OCI-LY1 (cell line): ENCODE measurements at regions not wholly inside any gene's neighbourhood (a gene's known extent, or its start where the extent isn't known, plus 50 kb on each side); places are given as distances from the start of the nearest gene placed in this dataset.

Experiments
- H2AFZ ChIP-seq: fragments of 200-600 bp; sonication (generic), shearing (Covaris generic); 2 replicates; pipeline ENCODE4 v1.6.0; 2014; ENCODE audit warnings: antibody characterized with exemption, mild to moderate bottlenecking, low read length
- H3F3A ChIP-seq: fragments of 200-600 bp; sonication (generic), shearing (Covaris generic); 2 replicates; pipeline ENCODE4 v1.6.0; 2014; ENCODE audit warnings: mild to moderate bottlenecking, antibody characterized with exemption, low read length, moderate library complexity; ENCODE audit not compliant: insufficient read depth
- H3K27ac ChIP-seq: fragments of 200-600 bp; sonication (generic); 2 replicates; pipeline ENCODE4 v1.5.1; 2014; ENCODE audit warnings: low read length, mixed run types, mild to moderate bottlenecking, low read depth; ENCODE audit not compliant: poor library complexity, severe bottlenecking
- H3K27me3 ChIP-seq: fragments of 200-600 bp; sonication (generic); 2 replicates; pipeline ENCODE4 v1.6.0; 2014; ENCODE audit warnings: antibody characterized with exemption, mild to moderate bottlenecking, low read length, moderate library complexity; ENCODE audit not compliant: insufficient read depth
- H3K36me3 ChIP-seq: fragments of 200-600 bp; sonication (generic); 2 replicates; pipeline ENCODE4 v1.6.1; 2014; ENCODE audit warnings: mild to moderate bottlenecking, antibody characterized with exemption, low read length, moderate library complexity, mixed read lengths; ENCODE audit not compliant: insufficient read depth
- H3K4me1 ChIP-seq: fragments of 200-600 bp; sonication (generic); 2 replicates; pipeline ENCODE4 v1.5.1; 2014; ENCODE audit warnings: mild to moderate bottlenecking, low read length, moderate library complexity; ENCODE audit not compliant: insufficient read depth, severe bottlenecking
- H3K4me2 ChIP-seq: fragments of 200-600 bp; sonication (generic), shearing (Covaris generic); 2 replicates; pipeline ENCODE4 v1.6.1; 2014; ENCODE audit warnings: low read length
- H3K4me3 ChIP-seq: fragments of 200-600 bp; sonication (generic); 2 replicates; pipeline ENCODE4 v1.5.1; 2014; ENCODE audit warnings: low read length, low read depth, mild to moderate bottlenecking, mixed read lengths; ENCODE audit not compliant: poor library complexity, severe bottlenecking
- H3K79me2 ChIP-seq: fragments of 200-600 bp; shearing (Covaris generic); 2 replicates; pipeline ENCODE4 v1.6.1; 2016; ENCODE audit warnings: mixed run types, low read length, mixed read lengths; ENCODE audit not compliant: insufficient read depth
- H3K9ac ChIP-seq: fragments of 200-600 bp; sonication (generic), shearing (Covaris generic); 2 replicates; pipeline ENCODE4 v1.6.1; 2014; ENCODE audit warnings: mild to moderate bottlenecking, low read length, mixed read lengths
- H3K9me2 ChIP-seq: fragments of 200-600 bp; sonication (generic), shearing (Covaris generic); 2 replicates; pipeline ENCODE4 v1.6.1; 2014; ENCODE audit warnings: low read depth, mild to moderate bottlenecking, low read length, mixed read lengths
- H3K9me3 ChIP-seq: fragments of 200-600 bp; shearing (Covaris generic); 2 replicates; pipeline ENCODE4 v1.6.1; 2014; ENCODE audit warnings: low read length, mixed read lengths
- H4K20me1 ChIP-seq: fragments of 200-600 bp; sonication (generic), shearing (Covaris generic); 2 replicates; pipeline ENCODE4 v1.6.0; 2016; ENCODE audit warnings: mild to moderate bottlenecking, low read length; ENCODE audit not compliant: insufficient read depth
- EZH2 ChIP-seq: fragments of 200-600 bp; sonication (generic), shearing (Covaris generic); IDR thresholded peaks from 2 replicates; pipeline ENCODE4 v1.8.0; 2017; ENCODE audit warnings: borderline replicate concordance, mixed run types, mild to moderate bottlenecking, antibody characterized with exemption, low read length, moderate library complexity, mixed read lengths
- TF ChIP-seq, protein P1 (sequence below): fragments of 200-600 bp; sonication (generic), shearing (Covaris generic); IDR thresholded peaks from 2 replicates; pipeline ENCODE4 v1.5.1; 2017; ENCODE audit warnings: mild to moderate bottlenecking, antibody characterized with exemption, low read length, moderate library complexity, mixed read lengths

GRCh38 chr2:129860088-129860487 lies 119.4 kb upstream of the RAB6C start:
- Histone ChIP-seq H3K36me3 (no peaks in the 10 kb centered on the region), H3K4me3 (no peak overlapping the region), H4K20me1 (no peaks in the 10 kb centered on the region), H3K9ac (no peak overlapping the region), H3K9me3 (no peaks in the 10 kb centered on the region), H3K9me2 (no peaks in the 10 kb centered on the region), H3K4me1 (no peaks in the 10 kb centered on the region), H3F3A (no peaks in the 10 kb centered on the region), H3K27ac (no peak overlapping the region), H2AFZ (no peak overlapping the region), H3K79me2 (no peaks in the 10 kb centered on the region), H3K4me2 (no peak overlapping the region), H3K27me3 (no peaks in the 10 kb centered on the region)
- no peak for TF ChIP-seq EZH2
- TF ChIP-seq, protein P1, sequence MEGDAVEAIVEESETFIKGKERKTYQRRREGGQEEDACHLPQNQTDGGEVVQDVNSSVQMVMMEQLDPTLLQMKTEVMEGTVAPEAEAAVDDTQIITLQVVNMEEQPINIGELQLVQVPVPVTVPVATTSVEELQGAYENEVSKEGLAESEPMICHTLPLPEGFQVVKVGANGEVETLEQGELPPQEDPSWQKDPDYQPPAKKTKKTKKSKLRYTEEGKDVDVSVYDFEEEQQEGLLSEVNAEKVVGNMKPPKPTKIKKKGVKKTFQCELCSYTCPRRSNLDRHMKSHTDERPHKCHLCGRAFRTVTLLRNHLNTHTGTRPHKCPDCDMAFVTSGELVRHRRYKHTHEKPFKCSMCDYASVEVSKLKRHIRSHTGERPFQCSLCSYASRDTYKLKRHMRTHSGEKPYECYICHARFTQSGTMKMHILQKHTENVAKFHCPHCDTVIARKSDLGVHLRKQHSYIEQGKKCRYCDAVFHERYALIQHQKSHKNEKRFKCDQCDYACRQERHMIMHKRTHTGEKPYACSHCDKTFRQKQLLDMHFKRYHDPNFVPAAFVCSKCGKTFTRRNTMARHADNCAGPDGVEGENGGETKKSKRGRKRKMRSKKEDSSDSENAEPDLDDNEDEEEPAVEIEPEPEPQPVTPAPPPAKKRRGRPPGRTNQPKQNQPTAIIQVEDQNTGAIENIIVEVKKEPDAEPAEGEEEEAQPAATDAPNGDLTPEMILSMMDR = no peak

DNA sequence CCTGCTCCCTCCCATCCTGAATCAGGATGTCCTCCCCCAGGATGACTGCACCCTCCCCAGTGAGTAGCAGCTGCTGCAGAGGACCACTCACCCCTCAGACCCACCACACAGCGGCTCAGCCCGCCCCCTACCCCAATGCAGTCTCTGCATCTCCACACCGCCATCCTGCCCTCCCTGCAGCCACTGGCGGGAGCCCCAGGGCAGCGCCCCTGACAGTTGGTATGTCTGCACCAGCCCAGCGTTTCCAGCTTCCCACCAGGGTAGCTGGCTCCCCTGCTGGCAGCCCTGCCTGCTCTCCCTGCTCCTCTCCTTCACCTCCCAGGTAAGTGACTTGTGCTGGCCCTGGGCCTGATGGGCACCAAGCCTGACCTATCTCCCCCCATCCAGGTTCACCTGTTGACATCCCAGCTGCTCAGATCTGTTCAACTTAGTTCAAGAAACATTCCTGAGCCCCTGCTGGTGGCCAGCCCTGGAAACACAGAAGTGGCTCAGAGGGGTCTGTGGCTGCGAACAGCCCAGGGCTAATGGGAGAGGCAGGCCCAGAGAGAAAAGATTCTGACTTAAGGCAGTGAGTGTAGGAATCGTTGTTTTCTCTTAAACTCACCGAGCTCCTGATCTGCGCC lies 117.7 kb upstream of the RAB6C start:
- Histone ChIP-seq H3K9ac (no peak overlapping the region), H3K36me3 (no peaks in the 10 kb centered on the region), H3K4me2 (no peak overlapping the region), H3K4me1 (no peaks in the 10 kb centered on the region), H3K9me3 (no peaks in the 10 kb centered on the region), H3K4me3 (no peak overlapping the region), H3K27me3 (no peaks in the 10 kb centered on the region), H3K27ac (no peak overlapping the region), H2AFZ (no peak overlapping the region), H4K20me1 (no peaks in the 10 kb centered on the region), H3K9me2 (no peaks in the 10 kb centered on the region), H3F3A (no peaks in the 10 kb centered on the region), H3K79me2 (no peaks in the 10 kb centered on the region)
- TF ChIP-seq EZH2 = no peak
- TF ChIP-seq, protein P1 = no peak

DNA sequence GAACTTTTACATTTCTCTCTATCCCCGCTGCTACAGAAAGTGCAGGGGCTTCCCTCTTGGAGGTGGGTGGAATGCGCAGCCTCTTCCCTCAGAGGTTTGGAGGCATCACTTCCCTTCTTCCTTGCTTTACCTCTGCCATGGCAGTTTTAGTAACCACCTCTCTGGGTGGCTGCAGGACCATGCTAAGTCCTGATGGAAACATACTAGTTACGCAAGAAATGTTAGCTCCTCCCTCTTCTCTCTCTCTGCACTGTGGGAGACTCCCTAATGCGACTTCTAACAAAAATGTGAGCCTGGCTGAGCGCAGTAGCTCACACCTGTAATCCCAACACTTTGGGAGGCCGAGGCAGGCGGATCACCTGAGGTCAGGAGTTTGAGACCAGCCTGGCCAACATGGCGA lies 116.8 kb upstream of the RAB6C start:
- Histone ChIP-seq H3K9ac (no peak overlapping the region), H3K4me2 (no peak overlapping the region), H3K4me3 (no peak overlapping the region), H3K79me2 (no peaks in the 10 kb centered on the region), H3K9me2 (no peaks in the 10 kb centered on the region), H3K9me3 (no peaks in the 10 kb centered on the region), H4K20me1 (no peaks in the 10 kb centered on the region), H3F3A (no peaks in the 10 kb centered on the region), H3K27ac (no peak overlapping the region), H3K4me1 (no peaks in the 10 kb centered on the region), H3K36me3 (no peaks in the 10 kb centered on the region), H3K27me3 (no peaks in the 10 kb centered on the region), H2AFZ (no peak overlapping the region)
- TF ChIP-seq, protein P1 = no peak
- TF ChIP-seq EZH2 = no peak
